ENCODE measurements at regions not wholly inside any gene's neighbourhood (a gene's known extent, or its start where the extent isn't known, plus 50 kb on each side); places are given as distances from the start of the nearest gene placed in this dataset.

- no peaks in the 10 kb centered on the region for H3K4me1 ChIP-seq (ENCODE audit: insufficient read depth, low read length, poor library complexity, severe bottlenecking)
- TF ChIP-seq, protein P1, sequence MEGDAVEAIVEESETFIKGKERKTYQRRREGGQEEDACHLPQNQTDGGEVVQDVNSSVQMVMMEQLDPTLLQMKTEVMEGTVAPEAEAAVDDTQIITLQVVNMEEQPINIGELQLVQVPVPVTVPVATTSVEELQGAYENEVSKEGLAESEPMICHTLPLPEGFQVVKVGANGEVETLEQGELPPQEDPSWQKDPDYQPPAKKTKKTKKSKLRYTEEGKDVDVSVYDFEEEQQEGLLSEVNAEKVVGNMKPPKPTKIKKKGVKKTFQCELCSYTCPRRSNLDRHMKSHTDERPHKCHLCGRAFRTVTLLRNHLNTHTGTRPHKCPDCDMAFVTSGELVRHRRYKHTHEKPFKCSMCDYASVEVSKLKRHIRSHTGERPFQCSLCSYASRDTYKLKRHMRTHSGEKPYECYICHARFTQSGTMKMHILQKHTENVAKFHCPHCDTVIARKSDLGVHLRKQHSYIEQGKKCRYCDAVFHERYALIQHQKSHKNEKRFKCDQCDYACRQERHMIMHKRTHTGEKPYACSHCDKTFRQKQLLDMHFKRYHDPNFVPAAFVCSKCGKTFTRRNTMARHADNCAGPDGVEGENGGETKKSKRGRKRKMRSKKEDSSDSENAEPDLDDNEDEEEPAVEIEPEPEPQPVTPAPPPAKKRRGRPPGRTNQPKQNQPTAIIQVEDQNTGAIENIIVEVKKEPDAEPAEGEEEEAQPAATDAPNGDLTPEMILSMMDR (conservative IDR thresholded peaks at IDR 0.05; ENCODE audit: low read depth, low read length), result no peak
- no peak for TF ChIP-seq EZH2 (IDR thresholded peaks at IDR 0.05; ENCODE audit: borderline replicate concordance, low read depth, low read length, poor library complexity, severe bottlenecking)
- no peak overlapping the region for H3K4me3 ChIP-seq (ENCODE audit: low read depth, low read length, poor library complexity, severe bottlenecking)
- intact Hi-C loops (cut with micrococcal nuclease; ENCODE audit: unreplicated experiment), result no loop called here
- H3K27ac ChIP-seq (ENCODE audit: low read depth, low read length, poor library complexity, severe bottlenecking), result no peak overlapping the region
- DNase-seq (ENCODE audit: low spot score), result no peak
- H3K27me3 ChIP-seq (replicated peaks; ENCODE audit: insufficient read depth, low read depth, low read length, poor library complexity), result no peaks in the 10 kb centered on the region
- no peaks in the 10 kb centered on the region for H3K9me3 ChIP-seq (ENCODE audit: low read depth, low read length, poor library complexity, severe bottlenecking)
- no TSS peak for BruUV-seq (replicated peaks)
- CTCF ChIA-PET, result no interaction called here
- H3K36me3 ChIP-seq (ENCODE audit: insufficient read depth, low read length, poor library complexity, severe bottlenecking), result no peaks in the 10 kb centered on the region
- POLR2A ChIA-PET (ENCODE audit: low non-redundant PET), result no interaction called here
These were observed 69.0 kb upstream of the CITED2 start for GRCh38 chr6:139443231-139444112.

GRCh38 chr6:139442188-139442671 is 67.8 kb upstream of the CITED2 start:
- ChIA-PET CTCF (no interaction called here), POLR2A (ENCODE audit: low non-redundant PET) (no interaction called here)
- H3K27ac ChIP-seq (ENCODE audit: low read depth, low read length, poor library complexity, severe bottlenecking), result no peak overlapping the region
- no TSS peak for BruUV-seq (replicated peaks)
- intact Hi-C loops (cut with micrococcal nuclease; ENCODE audit: unreplicated experiment), result no loop called here
- no peak overlapping the region for H3K4me3 ChIP-seq (ENCODE audit: low read depth, low read length, poor library complexity, severe bottlenecking)
- no peak for DNase-seq (ENCODE audit: low spot score)
- no peaks in the 10 kb centered on the region for H3K9me3 ChIP-seq (ENCODE audit: low read depth, low read length, poor library complexity, severe bottlenecking)
- TF ChIP-seq, protein P1 (conservative IDR thresholded peaks at IDR 0.05; ENCODE audit: low read depth, low read length), result no peak
- no peak for TF ChIP-seq EZH2 (IDR thresholded peaks at IDR 0.05; ENCODE audit: borderline replicate concordance, low read depth, low read length, poor library complexity, severe bottlenecking)
- H3K27me3 ChIP-seq (replicated peaks; ENCODE audit: insufficient read depth, low read depth, low read length, poor library complexity), result no peaks in the 10 kb centered on the region
- H3K36me3 ChIP-seq (ENCODE audit: insufficient read depth, low read length, poor library complexity, severe bottlenecking), result no peaks in the 10 kb centered on the region
- H3K4me1 ChIP-seq (ENCODE audit: insufficient read depth, low read length, poor library complexity, severe bottlenecking), result no peaks in the 10 kb centered on the region

DNA sequence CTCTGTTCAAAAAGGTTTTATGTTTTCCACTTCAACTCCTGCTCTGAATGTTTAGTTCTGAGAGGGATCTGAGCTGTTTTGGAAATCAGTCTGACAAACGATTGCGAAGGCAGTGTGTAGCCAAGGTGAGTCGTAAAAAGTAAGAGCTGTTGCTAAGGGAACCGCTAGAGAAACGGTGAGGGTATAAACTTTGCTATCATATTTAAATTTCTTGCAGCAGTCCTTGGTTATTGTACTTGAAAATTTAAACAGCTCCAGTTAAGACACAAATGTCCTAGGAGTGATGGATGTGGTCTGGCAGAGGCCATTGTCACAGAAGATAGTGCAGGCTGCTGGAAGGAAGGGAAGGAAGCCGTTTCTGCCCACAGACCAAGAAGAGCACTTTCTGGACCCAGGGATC is 64.9 kb upstream of the CITED2 start:
- intact Hi-C loops (cut with micrococcal nuclease; ENCODE audit: unreplicated experiment), result no loop called here
- POLR2A ChIA-PET (ENCODE audit: low non-redundant PET), result no interaction called here
- Histone ChIP-seq H3K36me3 (ENCODE audit: insufficient read depth, low read length, poor library complexity, severe bottlenecking) (no peaks in the 10 kb centered on the region), H3K4me1 (ENCODE audit: insufficient read depth, low read length, poor library complexity, severe bottlenecking) (no peaks in the 10 kb centered on the region), H3K27me3 (replicated peaks; ENCODE audit: insufficient read depth, low read depth, low read length, poor library complexity) (no peaks in the 10 kb centered on the region), H3K4me3 (ENCODE audit: low read depth, low read length, poor library complexity, severe bottlenecking) (no peak overlapping the region), H3K9me3 (ENCODE audit: low read depth, low read length, poor library complexity, severe bottlenecking) (no peaks in the 10 kb centered on the region), H3K27ac (ENCODE audit: low read depth, low read length, poor library complexity, severe bottlenecking) (no peak overlapping the region)
- CTCF ChIA-PET, result no interaction called here
- no TSS peak for BruUV-seq (replicated peaks)
- TF ChIP-seq, protein P1 (conservative IDR thresholded peaks at IDR 0.05; ENCODE audit: low read depth, low read length), result no peak
- no peak for TF ChIP-seq EZH2 (IDR thresholded peaks at IDR 0.05; ENCODE audit: borderline replicate concordance, low read depth, low read length, poor library complexity, severe bottlenecking)
- no peak for DNase-seq (ENCODE audit: low spot score)

All from A673 (cell line).